Immature natural killer cell (primary cell): ENCODE measurements at regions not wholly inside any gene's neighbourhood (a gene's known extent, or its start where the extent isn't known, plus 50 kb on each side); places are given as distances from the start of the nearest gene placed in this dataset.

Experiments used
- DNase-seq, 3 donors: peaks; one replicate each; pipeline ENCODE4 v3.0.0; 2022; ENCODE audit warnings: mixed read lengths in 1 of 3
- H3K27ac Mint-ChIP-seq, 6 donors: one replicate each; pipeline ENCODE4 v1.8.0; 2020; ENCODE audit warnings: mixed read lengths in 6 of 6, mild to moderate bottlenecking in 5 of 6, inconsistent platforms in 4 of 6, moderate library complexity in 3 of 6
- H3K27me3 Mint-ChIP-seq, 3 donors: one replicate each; pipeline ENCODE4 v1.8.0; 2020 to 2021; ENCODE audit warnings: low read depth in 3 of 3, mild to moderate bottlenecking in 3 of 3, mixed read lengths in 3 of 3, moderate library complexity in 3 of 3, inconsistent platforms in 1 of 3
- H3K36me3 Mint-ChIP-seq, 3 donors: one replicate each; pipeline ENCODE4 v1.8.0; 2020; ENCODE audit warnings: mixed read lengths in 3 of 3, inconsistent platforms in 2 of 3, mild to moderate bottlenecking in 2 of 3
- H3K4me1 Mint-ChIP-seq, 2 donors: one replicate each; pipeline ENCODE4 v1.8.0; 2020; ENCODE audit warnings: inconsistent platforms in 2 of 2, mild to moderate bottlenecking in 2 of 2, mixed read lengths in 2 of 2, moderate library complexity in 1 of 2
- H3K4me3 Mint-ChIP-seq, 5 donors: one replicate each; pipeline ENCODE4 v1.8.0; 2020; ENCODE audit warnings: mild to moderate bottlenecking in 5 of 5, mixed read lengths in 5 of 5, inconsistent platforms in 3 of 5, moderate library complexity in 3 of 5
- H3K9me3 Mint-ChIP-seq, 6 donors: one replicate each; pipeline ENCODE4 v1.8.0; 2020; ENCODE audit warnings: mild to moderate bottlenecking in 6 of 6, mixed read lengths in 6 of 6, inconsistent platforms in 4 of 6, moderate library complexity in 3 of 6

DNA sequence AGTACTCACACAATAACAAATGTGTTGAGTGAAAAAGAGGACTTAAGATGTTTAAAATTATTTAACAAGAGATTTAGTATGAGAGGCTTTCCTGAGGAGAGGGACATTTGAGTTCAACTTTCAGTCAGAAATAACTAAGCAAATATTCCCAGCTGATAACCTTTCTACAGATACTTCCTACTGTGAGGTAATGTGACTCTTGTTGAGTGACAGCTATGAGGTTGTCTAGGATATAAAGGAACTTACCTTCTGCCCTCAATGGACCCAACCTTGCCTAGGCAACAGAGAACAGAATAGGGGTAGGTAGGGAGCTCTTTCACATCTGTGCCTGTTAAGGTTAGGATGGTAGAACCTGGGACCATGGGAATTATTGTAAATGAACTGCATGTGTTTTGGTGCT, 54.7 kb downstream of the GLUD2 start:
- peaks cover 0 to 2% (median 0%) of the 10 kb centered on the region in 3 donors for H3K27me3 Mint-ChIP-seq
- H3K27ac Mint-ChIP-seq: no peak overlapping the region
- no peak for DNase-seq
- no peak overlapping the region for H3K4me3 Mint-ChIP-seq
- no peaks in the 10 kb centered on the region for H3K9me3 Mint-ChIP-seq
- H3K36me3 Mint-ChIP-seq: no peaks in the 10 kb centered on the region
- H3K4me1 Mint-ChIP-seq: no peaks in the 10 kb centered on the region

DNA sequence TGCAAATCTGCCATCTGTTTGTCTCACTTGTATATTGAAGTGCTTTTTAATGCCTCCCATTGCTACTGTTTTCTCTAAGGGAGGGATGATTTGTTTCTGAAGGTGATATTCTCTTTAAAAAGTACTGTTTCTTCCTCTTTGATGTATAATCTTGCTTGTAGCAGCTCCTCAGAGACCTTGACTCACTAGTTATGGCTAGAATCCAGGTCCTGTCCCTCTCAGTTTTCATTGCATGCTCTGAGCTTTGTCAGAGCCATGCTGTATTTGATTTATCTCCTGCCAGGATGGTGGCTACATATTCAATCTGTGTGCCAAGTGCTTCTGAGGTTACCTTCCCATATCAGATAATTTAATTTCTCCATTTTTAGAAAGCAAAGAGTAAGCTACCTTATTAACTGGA, 56.0 kb downstream of the GLUD2 start:
- Mint-ChIP-seq H3K27me3 (peaks cover 0 to 2% (median 0%) of the 10 kb centered on the region in 3 donors), H3K9me3 (no peaks in the 10 kb centered on the region), H3K4me1 (no peaks in the 10 kb centered on the region), H3K36me3 (no peaks in the 10 kb centered on the region), H3K4me3 (no peak overlapping the region), H3K27ac (no peak overlapping the region)
- DNase-seq: no peak

DNA sequence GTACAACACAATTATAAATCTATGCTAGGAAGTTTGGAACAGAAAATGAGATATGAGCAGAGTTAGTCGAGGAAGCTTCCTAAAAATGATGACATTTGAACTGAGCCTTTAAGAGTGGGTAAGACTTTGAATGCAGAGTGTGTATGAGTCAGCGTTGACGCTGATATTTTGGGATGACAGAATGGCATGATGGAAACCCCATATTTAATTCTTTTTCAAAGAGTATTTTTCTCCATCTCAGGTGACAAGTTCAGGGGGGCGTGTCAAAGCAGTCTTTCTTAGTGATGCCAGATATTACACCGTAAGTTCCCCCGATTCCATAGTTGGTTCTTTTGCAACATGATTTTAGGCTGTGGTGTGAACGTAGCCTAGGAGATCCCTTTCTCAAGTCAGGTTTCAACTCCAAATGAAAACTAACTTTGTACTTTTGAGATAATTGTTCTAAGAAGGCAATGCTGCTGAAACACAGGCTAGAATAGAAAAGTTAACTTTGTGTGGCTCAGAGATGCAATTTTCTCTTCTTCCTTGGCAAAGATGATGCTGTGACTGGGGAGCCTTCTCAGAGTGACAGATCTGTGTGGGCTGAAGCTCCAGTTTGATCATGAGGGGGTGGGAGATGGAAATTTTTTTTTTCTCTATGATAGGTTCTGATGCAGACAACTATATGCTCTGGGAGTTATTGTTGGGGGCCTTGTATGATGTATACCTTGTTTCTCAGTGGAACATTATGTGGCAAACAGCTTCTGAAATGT, 59.2 kb downstream of the GLUD2 start:
- peaks cover 0 to 2% (median 0%) of the 10 kb centered on the region in 6 donors for H3K9me3 Mint-ChIP-seq
- H3K27ac Mint-ChIP-seq: no peak overlapping the region
- H3K36me3 Mint-ChIP-seq: no peaks in the 10 kb centered on the region
- H3K27me3 Mint-ChIP-seq: peaks cover 0 to 2% (median 0%) of the 10 kb centered on the region in 3 donors
- no peak for DNase-seq
- H3K4me3 Mint-ChIP-seq: no peak overlapping the region
- H3K4me1 Mint-ChIP-seq: no peaks in the 10 kb centered on the region

DNA sequence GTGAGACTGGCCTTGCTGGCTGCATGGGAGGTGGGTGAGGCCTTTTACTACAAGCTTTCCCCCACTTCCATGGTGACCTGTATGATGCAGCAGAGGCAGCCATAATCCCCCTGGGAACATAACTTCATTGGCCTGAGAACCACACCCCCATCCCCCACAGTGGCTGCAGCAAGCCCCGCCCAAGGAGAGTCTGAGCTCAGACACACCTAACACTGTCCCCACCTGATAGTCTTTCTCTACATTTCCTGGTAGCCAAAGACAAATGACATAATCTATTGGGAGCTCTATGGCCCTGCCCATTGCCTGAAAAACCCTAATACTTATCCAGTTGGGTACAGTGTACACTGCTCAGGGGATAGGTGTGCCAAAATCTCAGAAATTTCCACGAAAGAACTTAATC, 62.6 kb downstream of the GLUD2 start:
- peaks cover 0 to 2% (median 1%) of the 10 kb centered on the region in 3 donors for H3K27me3 Mint-ChIP-seq
- peaks cover 0 to 2% (median 0%) of the 10 kb centered on the region in 6 donors for H3K9me3 Mint-ChIP-seq
- H3K27ac Mint-ChIP-seq: no peak overlapping the region
- H3K4me1 Mint-ChIP-seq: no peaks in the 10 kb centered on the region
- no peak for DNase-seq
- H3K36me3 Mint-ChIP-seq: no peaks in the 10 kb centered on the region
- H3K4me3 Mint-ChIP-seq: no peak overlapping the region

DNA sequence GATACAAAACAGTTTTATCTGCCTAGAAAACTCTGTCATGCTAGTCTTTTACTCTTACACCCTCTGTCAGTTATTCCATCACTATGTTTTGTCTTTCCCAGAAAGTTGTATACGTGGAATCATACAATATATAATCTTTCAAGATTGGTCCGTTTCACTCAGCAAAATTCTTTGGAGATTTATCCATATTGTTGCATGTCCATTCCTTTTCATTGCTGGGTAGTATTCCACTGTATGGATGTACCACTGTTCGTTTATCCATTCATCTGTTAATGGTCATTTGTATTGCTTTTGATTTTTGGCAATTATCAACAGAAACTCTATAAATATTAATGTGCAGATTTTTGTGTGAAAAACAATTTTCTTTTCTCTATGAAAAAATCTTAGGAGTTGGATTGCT, 63.1 kb downstream of the GLUD2 start:
- peaks cover 0 to 2% (median 1%) of the 10 kb centered on the region in 3 donors for H3K27me3 Mint-ChIP-seq
- DNase-seq: no peak
- no peaks in the 10 kb centered on the region for H3K4me1 Mint-ChIP-seq
- no peak overlapping the region for H3K4me3 Mint-ChIP-seq
- H3K9me3 Mint-ChIP-seq: peaks cover 0 to 2% (median 0%) of the 10 kb centered on the region in 6 donors
- H3K27ac Mint-ChIP-seq: no peak overlapping the region
- no peaks in the 10 kb centered on the region for H3K36me3 Mint-ChIP-seq

DNA sequence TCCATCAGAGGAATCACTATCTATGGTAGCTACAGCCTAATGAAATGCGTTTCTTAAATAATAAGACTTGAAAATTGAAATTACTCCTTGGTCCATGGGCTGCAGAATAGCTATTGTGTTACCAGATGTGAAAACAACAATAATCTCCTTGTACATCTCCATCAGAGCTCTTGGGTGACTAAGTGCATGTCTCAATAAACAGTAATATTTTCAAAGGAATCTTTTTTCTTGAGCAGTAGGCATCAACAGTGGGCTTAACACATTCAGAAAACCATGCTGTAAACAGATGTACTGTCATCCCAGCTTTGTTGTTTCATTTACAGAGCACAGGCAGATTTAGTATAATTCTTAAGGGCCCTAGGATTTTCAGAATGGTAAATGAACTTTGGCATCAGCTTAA, 67.3 kb downstream of the GLUD2 start:
- Mint-ChIP-seq H3K9me3 (no peaks in the 10 kb centered on the region), H3K4me1 (no peaks in the 10 kb centered on the region), H3K27me3 (peaks cover 0 to 1% (median 0%) of the 10 kb centered on the region in 3 donors), H3K4me3 (no peak overlapping the region), H3K36me3 (no peaks in the 10 kb centered on the region), H3K27ac (no peak overlapping the region)
- no peak for DNase-seq

DNA sequence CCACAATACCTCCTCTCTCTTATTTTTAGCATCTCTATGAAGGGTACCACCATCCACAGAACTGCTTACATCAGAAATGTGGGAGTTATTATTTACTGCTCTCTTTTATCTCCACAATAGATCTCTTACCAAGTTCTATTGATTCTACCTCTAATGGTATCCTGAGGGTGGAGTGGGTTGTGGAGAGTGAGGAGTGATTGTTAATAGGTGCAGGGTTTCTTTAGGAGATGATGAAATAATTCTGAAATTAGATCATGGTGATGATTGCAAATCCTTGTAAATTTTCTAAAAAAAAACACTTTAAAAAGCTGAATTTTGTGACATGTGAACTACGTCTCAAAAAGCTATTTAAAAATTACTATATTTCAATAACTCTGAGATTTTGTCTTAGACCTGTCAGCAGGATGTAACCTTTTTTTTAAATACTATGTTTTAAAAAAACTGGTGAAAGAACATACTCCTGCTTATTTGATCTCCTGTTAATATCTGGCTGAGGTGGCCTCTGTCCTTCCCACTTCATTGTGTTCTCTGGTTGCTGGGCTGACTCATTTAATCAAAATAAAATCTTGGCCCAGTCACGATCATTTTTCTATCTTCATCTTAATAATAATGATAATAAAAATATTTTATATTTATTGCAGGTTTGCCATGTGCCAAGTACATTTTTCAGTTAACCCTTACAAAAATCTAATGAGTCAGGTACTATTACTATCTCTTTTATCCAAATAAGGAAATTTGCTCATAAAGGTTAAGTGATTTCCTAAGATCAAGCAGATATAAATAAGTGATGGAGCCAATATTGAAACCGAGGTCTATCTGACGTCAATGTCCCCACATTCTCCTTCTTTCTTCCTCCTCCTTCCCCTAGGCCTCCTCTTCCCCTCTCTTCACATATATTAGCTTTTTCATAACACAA, 73.5 kb downstream of the GLUD2 start:
- H3K4me3 Mint-ChIP-seq: no peak overlapping the region
- H3K4me1 Mint-ChIP-seq: no peaks in the 10 kb centered on the region
- DNase-seq: no peak
- no peaks in the 10 kb centered on the region for H3K36me3 Mint-ChIP-seq
- no peak overlapping the region for H3K27ac Mint-ChIP-seq
- H3K9me3 Mint-ChIP-seq: no peaks in the 10 kb centered on the region
- H3K27me3 Mint-ChIP-seq: peaks cover 0 to 3% (median 2%) of the 10 kb centered on the region in 3 donors

DNA sequence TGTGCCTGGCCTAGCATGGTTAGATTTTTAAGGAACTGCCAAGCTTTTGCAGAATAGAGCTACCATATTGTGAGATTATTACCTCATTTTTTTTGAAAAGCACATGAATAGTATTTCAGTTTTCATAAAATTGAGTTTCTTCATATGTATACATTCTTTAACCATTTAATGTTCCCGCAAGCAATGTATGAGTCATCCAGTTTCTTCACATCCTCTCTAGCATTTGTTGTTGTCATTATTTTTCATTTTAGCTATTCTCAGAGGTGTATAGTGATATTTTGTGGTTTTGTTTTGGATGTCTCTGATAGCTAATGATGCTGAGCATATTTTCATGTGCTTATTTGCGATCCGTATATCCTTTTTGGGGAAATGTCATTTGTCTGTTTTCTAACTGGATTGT, 74.9 kb downstream of the GLUD2 start:
- H3K27me3 Mint-ChIP-seq: peaks cover 0 to 3% (median 2%) of the 10 kb centered on the region in 3 donors
- no peaks in the 10 kb centered on the region for H3K36me3 Mint-ChIP-seq
- H3K9me3 Mint-ChIP-seq: no peaks in the 10 kb centered on the region
- H3K27ac Mint-ChIP-seq: no peak overlapping the region
- no peaks in the 10 kb centered on the region for H3K4me1 Mint-ChIP-seq
- H3K4me3 Mint-ChIP-seq: no peak overlapping the region
- no peak for DNase-seq

DNA sequence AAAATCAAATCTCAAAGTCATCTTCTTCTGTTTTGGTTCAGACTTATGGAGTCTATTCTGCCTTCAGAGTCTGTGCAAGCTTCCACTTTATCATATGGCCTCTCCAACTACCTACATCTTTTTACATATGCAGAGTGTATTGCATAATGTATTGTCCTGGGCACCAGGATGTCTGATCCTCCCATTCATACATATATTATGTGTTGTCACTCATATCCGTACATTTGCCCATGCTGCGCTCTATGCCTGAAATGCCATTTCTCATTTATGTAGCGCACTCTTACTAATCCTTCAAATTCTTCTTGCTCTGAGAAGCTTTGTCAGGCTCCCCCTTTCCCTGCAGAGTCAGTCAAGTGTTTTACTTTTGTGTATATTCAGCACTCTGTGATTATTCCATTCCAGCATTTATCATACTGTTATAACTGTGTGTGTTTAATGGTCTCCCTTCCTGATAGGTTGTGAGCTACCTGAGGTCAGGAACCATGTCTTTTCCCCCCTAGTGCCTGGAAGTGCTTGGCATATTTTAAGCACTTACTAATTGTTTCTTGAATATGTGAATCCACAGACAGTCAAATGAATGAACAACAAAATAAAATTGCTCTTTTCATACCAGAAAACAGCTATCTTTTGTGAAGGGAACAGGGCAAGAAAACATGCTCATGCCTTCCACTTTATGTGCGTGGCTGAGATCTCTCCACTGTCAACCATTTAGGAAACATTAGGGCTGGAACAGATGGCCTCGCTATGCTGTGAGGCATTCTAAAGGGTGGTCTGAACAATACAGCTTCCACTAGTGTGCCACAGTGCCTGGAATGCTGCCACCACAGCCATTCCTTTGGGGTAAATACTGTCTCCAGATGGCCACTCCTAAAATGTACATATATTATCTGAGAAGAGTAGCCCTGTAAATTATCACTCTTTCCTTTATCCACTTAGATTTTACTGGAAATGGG, 81.8 kb downstream of the GLUD2 start:
- DNase-seq: no peak
- H3K27ac Mint-ChIP-seq: no peak overlapping the region
- peaks cover 0 to 4% (median 3%) of the 10 kb centered on the region in 3 donors for H3K27me3 Mint-ChIP-seq
- H3K4me3 Mint-ChIP-seq: no peak overlapping the region
- H3K9me3 Mint-ChIP-seq: peaks cover 0 to 1% (median 0%) of the 10 kb centered on the region in 6 donors
- no peaks in the 10 kb centered on the region for H3K36me3 Mint-ChIP-seq
- H3K4me1 Mint-ChIP-seq: no peaks in the 10 kb centered on the region

DNA sequence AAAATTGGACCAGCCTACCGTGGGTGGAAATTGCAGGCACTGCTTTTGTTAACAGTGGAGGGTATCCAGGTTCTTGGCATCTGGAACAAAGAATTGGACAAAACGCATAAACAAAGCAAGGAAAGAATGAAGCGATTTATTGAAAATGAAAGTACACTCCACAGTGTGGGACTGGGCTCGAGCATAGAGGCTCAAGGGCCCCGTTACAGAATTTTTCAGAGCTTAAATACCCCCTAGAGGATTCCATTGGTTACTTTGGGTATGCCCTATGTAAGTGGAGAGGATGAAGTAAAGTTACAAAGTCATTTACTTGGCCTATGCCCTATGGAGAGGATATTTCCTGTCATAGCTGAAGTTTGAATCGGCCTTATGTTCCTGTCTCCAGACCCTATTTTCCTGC, 85.3 kb downstream of the GLUD2 start:
- Mint-ChIP-seq H3K4me1 (no peaks in the 10 kb centered on the region), H3K27me3 (peaks cover 0 to 2% (median 0%) of the 10 kb centered on the region in 3 donors), H3K9me3 (peaks cover 0 to 1% (median 0%) of the 10 kb centered on the region in 6 donors), H3K36me3 (no peaks in the 10 kb centered on the region), H3K27ac (no peak overlapping the region), H3K4me3 (no peak overlapping the region)
- DNase-seq: no peak

DNA sequence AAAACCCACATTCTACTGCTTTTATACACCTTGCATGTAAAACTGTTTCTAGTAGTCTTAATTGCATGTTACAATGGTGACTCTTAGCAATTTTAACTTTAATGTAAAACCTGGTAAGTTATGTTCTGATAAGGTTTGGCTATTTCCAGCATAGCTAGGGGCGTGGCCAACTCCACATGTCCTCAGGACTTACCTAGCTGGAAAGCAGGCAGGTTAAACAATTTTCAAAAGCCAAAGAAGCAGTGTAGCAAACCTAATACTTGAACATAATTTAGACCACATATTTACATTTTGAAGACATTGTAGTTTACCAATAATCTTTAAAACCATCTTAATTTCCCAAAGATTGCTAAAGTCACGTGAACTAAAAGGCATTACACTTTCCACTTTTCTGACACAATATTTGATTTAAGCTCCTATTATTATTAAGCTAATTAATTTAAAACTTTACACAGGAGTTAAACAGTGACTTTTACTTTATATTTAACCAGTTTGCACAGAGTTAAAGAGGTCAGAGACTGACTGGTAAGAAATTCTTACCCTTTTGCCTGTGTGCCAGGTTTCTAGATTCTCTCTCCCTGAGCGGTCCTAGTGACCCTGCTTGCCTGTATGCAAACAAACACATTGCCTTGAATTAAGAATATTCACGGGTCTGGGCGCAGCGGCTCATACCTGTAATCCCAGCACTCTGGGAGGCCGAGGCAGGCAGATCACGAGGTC, 88.2 kb downstream of the GLUD2 start:
- H3K27me3 Mint-ChIP-seq: peaks cover 0 to 3% (median 0%) of the 10 kb centered on the region in 3 donors
- H3K36me3 Mint-ChIP-seq: no peaks in the 10 kb centered on the region
- H3K27ac Mint-ChIP-seq: no peak overlapping the region
- H3K4me1 Mint-ChIP-seq: no peaks in the 10 kb centered on the region
- DNase-seq: no peak
- H3K9me3 Mint-ChIP-seq: peaks cover 0 to 1% (median 0%) of the 10 kb centered on the region in 6 donors
- no peak overlapping the region for H3K4me3 Mint-ChIP-seq

DNA sequence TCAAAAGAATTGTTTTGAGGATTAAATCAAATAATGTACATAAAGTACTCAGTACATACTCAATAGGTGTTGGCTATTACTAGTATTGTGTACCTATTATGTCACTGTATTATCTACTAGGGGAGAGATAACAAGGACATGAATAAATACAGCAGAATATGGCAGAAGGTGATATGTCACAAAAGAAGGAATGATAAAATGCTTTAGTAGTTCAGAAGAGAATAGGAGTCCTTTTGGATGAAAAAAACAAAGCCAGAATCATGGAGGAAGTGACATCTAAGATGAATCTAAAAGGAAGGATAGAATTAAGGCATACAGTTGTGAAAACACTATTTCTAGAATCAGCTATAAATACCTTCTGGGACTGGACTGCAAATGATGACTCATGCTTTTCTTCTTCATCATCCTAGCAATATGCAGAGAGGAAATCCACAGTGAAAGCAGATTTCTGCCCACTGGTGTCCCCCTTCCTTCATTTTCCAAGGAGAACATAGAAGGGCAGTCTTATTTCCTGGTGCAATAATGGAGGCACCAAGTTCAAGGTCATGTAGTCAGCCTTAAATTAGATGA, 98.7 kb downstream of the GLUD2 start:
- no peak for DNase-seq
- no peaks in the 10 kb centered on the region for H3K4me1 Mint-ChIP-seq
- no peaks in the 10 kb centered on the region for H3K9me3 Mint-ChIP-seq
- H3K27me3 Mint-ChIP-seq: peaks cover 0 to 5% (median 0%) of the 10 kb centered on the region in 3 donors
- no peak overlapping the region for H3K27ac Mint-ChIP-seq
- H3K4me3 Mint-ChIP-seq: no peak overlapping the region
- no peaks in the 10 kb centered on the region for H3K36me3 Mint-ChIP-seq

DNA sequence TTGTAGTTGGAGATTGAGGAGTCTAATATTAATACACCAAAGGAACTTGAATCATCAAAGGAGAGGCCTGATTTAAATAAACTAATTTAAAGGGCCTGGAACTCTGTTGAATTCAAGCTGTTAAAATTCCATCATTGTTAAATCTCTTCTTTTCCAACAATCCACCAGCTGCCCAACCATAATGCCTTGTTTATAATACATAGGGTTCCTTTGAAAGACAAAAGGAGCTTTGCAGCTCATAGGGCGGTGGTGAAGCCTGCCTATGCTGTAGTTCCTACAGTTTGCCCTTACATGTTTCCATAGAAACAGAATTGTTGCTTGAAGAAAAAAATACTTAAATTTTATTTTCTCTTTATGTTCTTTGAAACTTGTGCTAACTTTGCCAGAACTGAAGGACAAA, 102.8 kb downstream of the GLUD2 start:
- Mint-ChIP-seq H3K9me3 (no peaks in the 10 kb centered on the region), H3K27ac (no peak overlapping the region), H3K27me3 (peaks cover 0 to 6% (median 0%) of the 10 kb centered on the region in 3 donors), H3K4me1 (no peaks in the 10 kb centered on the region), H3K36me3 (no peaks in the 10 kb centered on the region), H3K4me3 (no peak overlapping the region)
- no peak for DNase-seq
